Stimulated activated naive CD8-positive, alpha-beta T cell treated with anti-CD3 and anti-CD28 coated beads, Interleukin-15, amount 100 ng/mL, for 72 hours (primary cell): ENCODE measurements at regions not wholly inside any gene's neighbourhood (a gene's known extent, or its start where the extent isn't known, plus 50 kb on each side); places are given as distances from the start of the nearest gene placed in this dataset.

Experiments
- ATAC-seq: fragments of 150-1000 bp; cut with Tn5 transposase; 2 replicates; pipeline ENCODE4 v1.10.0; 2021; ENCODE audit warnings: mild to moderate bottlenecking, moderate library complexity
- DNase-seq, 2 donors: peaks; one replicate each; pipeline ENCODE4 v3.0.0; 2021 to 2022
- H3K27ac Mint-ChIP-seq, 2 donors: one replicate each; pipeline ENCODE4 v1.8.0; 2022; ENCODE audit warnings: mild to moderate bottlenecking in 2 of 2, mixed read lengths in 2 of 2, moderate library complexity in 2 of 2
- H3K27me3 Mint-ChIP-seq: one replicate; pipeline ENCODE4 v1.8.0; 2022; ENCODE audit warnings: mixed read lengths
- H3K4me1 Mint-ChIP-seq: one replicate; pipeline ENCODE4 v1.8.0; 2022; ENCODE audit warnings: mild to moderate bottlenecking, mixed read lengths
- H3K4me3 Mint-ChIP-seq, 2 donors: one replicate each; pipeline ENCODE4 v1.8.0; 2022; ENCODE audit warnings: mild to moderate bottlenecking in 2 of 2, mixed read lengths in 2 of 2, moderate library complexity in 1 of 2
- H3K9me3 Mint-ChIP-seq, 2 donors: one replicate each; pipeline ENCODE4 v1.8.0; 2022; ENCODE audit warnings: mixed read lengths in 2 of 2

GRCh38 chr13:97121894-97122293, 100.2 kb upstream of the MBNL2 start:
- peaks cover 22% of the 10 kb centered on the region for H3K4me1 Mint-ChIP-seq
- H3K27me3 Mint-ChIP-seq, result peaks cover 52% of the 10 kb centered on the region
- H3K27ac Mint-ChIP-seq, result no peak overlapping the region
- DNase-seq, result no peak
- no peak for ATAC-seq
- no peak overlapping the region for H3K4me3 Mint-ChIP-seq
- no peaks in the 10 kb centered on the region for H3K9me3 Mint-ChIP-seq

- no peak for DNase-seq
- no peaks in the 10 kb centered on the region for H3K9me3 Mint-ChIP-seq
- H3K4me1 Mint-ChIP-seq, result peaks cover 25% of the 10 kb centered on the region
- H3K4me3 Mint-ChIP-seq, result no peak overlapping the region
- H3K27ac Mint-ChIP-seq, result no peak overlapping the region
- H3K27me3 Mint-ChIP-seq, result peaks cover 51% of the 10 kb centered on the region
- ATAC-seq, result no peak
Observed at GRCh38 chr13:97122381-97122996, 99.6 kb upstream of the MBNL2 start.

GRCh38 chr13:97124206-97124605, 97.9 kb upstream of the MBNL2 start:
- Mint-ChIP-seq H3K9me3 (no peaks in the 10 kb centered on the region), H3K27me3 (peaks cover 40% of the 10 kb centered on the region), H3K27ac (no peak overlapping the region), H3K4me3 (no peak overlapping the region), H3K4me1 (peaks cover 25% of the 10 kb centered on the region)
- no peak for DNase-seq
- ATAC-seq, result no peak

GRCh38 chr13:97124915-97125809, 97.0 kb upstream of the MBNL2 start:
- Mint-ChIP-seq H3K9me3 (no peaks in the 10 kb centered on the region), H3K27ac (no peak overlapping the region), H3K27me3 (peaks cover 40% of the 10 kb centered on the region), H3K4me1 (peaks cover 25% of the 10 kb centered on the region), H3K4me3 (no peak overlapping the region)
- ATAC-seq, result peak; percentile 26
- peak in 1 of 2 donors; percentile 11 for DNase-seq

- Mint-ChIP-seq H3K27ac (no peak overlapping the region), H3K4me1 (peaks cover 20% of the 10 kb centered on the region), H3K4me3 (peak overlapping the region; percentile 1 to 11), H3K27me3 (peaks cover 33% of the 10 kb centered on the region), H3K9me3 (no peaks in the 10 kb centered on the region)
- ATAC-seq (peak; percentile 95), DNase-seq (peak in 1 of 2 donors; percentile 31)
Observed at GRCh38 chr13:97125810-97126738, 96.1 kb upstream of the MBNL2 start.

- no peak for ATAC-seq
- H3K9me3 Mint-ChIP-seq, result no peaks in the 10 kb centered on the region
- DNase-seq, result no peak
- no peak overlapping the region for H3K27ac Mint-ChIP-seq
- no peak overlapping the region for H3K4me3 Mint-ChIP-seq
- peaks cover 20% of the 10 kb centered on the region for H3K4me1 Mint-ChIP-seq
- peaks cover 20% of the 10 kb centered on the region for H3K27me3 Mint-ChIP-seq
Observed at GRCh38 chr13:97127842-97128241, 94.3 kb upstream of the MBNL2 start.

GRCh38 chr13:97130190-97130589, 91.9 kb upstream of the MBNL2 start:
- Mint-ChIP-seq H3K27ac (peak overlapping the region in 1 of 2 donors; percentile 35), H3K4me1 (peaks cover 20% of the 10 kb centered on the region), H3K27me3 (no peaks in the 10 kb centered on the region), H3K9me3 (no peaks in the 10 kb centered on the region), H3K4me3 (no peak overlapping the region)
- ATAC-seq, result no peak
- no peak for DNase-seq

GRCh38 chr13:97131447-97131846, 90.7 kb upstream of the MBNL2 start:
- H3K27me3 Mint-ChIP-seq, result peaks cover 2% of the 10 kb centered on the region
- H3K4me3 Mint-ChIP-seq, result no peak overlapping the region
- DNase-seq, result no peak
- no peak for ATAC-seq
- H3K4me1 Mint-ChIP-seq, result peaks cover 7% of the 10 kb centered on the region
- H3K27ac Mint-ChIP-seq, result no peak overlapping the region
- no peaks in the 10 kb centered on the region for H3K9me3 Mint-ChIP-seq

- Mint-ChIP-seq H3K27ac (peak overlapping the region in 1 of 2 donors; percentile 13), H3K27me3 (peaks cover 6% of the 10 kb centered on the region), H3K4me3 (no peak overlapping the region), H3K9me3 (no peaks in the 10 kb centered on the region), H3K4me1 (no peaks in the 10 kb centered on the region)
- ATAC-seq (no peak), DNase-seq (no peak)
Observed at GRCh38 chr13:97133554-97133953, 88.6 kb upstream of the MBNL2 start.

GRCh38 chr13:97133955-97134354, 88.2 kb upstream of the MBNL2 start:
- Mint-ChIP-seq H3K9me3 (no peaks in the 10 kb centered on the region), H3K27ac (no peak overlapping the region), H3K27me3 (peaks cover 6% of the 10 kb centered on the region), H3K4me3 (no peak overlapping the region), H3K4me1 (no peaks in the 10 kb centered on the region)
- DNase-seq, result no peak
- ATAC-seq, result no peak

GRCh38 chr13:97134364-97135095, 87.6 kb upstream of the MBNL2 start:
- no peaks in the 10 kb centered on the region for H3K9me3 Mint-ChIP-seq
- H3K27ac Mint-ChIP-seq, result no peak overlapping the region
- no peak overlapping the region for H3K4me3 Mint-ChIP-seq
- no peaks in the 10 kb centered on the region for H3K4me1 Mint-ChIP-seq
- ATAC-seq (no peak), DNase-seq (no peak)
- peaks cover 6% of the 10 kb centered on the region for H3K27me3 Mint-ChIP-seq

- no peak overlapping the region for H3K4me3 Mint-ChIP-seq
- H3K27ac Mint-ChIP-seq, result no peak overlapping the region
- no peaks in the 10 kb centered on the region for H3K4me1 Mint-ChIP-seq
- no peaks in the 10 kb centered on the region for H3K9me3 Mint-ChIP-seq
- ATAC-seq, result no peak
- DNase-seq, result no peak
- peaks cover 19% of the 10 kb centered on the region for H3K27me3 Mint-ChIP-seq
Observed at GRCh38 chr13:97135883-97136282, 86.2 kb upstream of the MBNL2 start.

GRCh38 chr13:97136418-97136817, 85.7 kb upstream of the MBNL2 start:
- Mint-ChIP-seq H3K27ac (peak overlapping the region in 1 of 2 donors; percentile 79), H3K4me3 (no peak overlapping the region), H3K4me1 (peaks cover 2% of the 10 kb centered on the region), H3K27me3 (peaks cover 22% of the 10 kb centered on the region), H3K9me3 (no peaks in the 10 kb centered on the region)
- ATAC-seq (no peak), DNase-seq (no peak)

GRCh38 chr13:97139691-97140090, 82.4 kb upstream of the MBNL2 start:
- DNase-seq (no peak), ATAC-seq (no peak)
- H3K4me1 Mint-ChIP-seq, result peaks cover 13% of the 10 kb centered on the region
- no peaks in the 10 kb centered on the region for H3K9me3 Mint-ChIP-seq
- no peak overlapping the region for H3K4me3 Mint-ChIP-seq
- peaks cover 37% of the 10 kb centered on the region for H3K27me3 Mint-ChIP-seq
- H3K27ac Mint-ChIP-seq, result no peak overlapping the region

GRCh38 chr13:97140131-97140530, 82.0 kb upstream of the MBNL2 start:
- Mint-ChIP-seq H3K27ac (peak overlapping the region in 1 of 2 donors; percentile 16), H3K9me3 (no peaks in the 10 kb centered on the region), H3K4me3 (no peak overlapping the region), H3K4me1 (peaks cover 13% of the 10 kb centered on the region), H3K27me3 (peaks cover 37% of the 10 kb centered on the region)
- DNase-seq (no peak), ATAC-seq (no peak)
